T-helper 17 cell (primary cell): ENCODE measurements at regions not wholly inside any gene's neighbourhood (a gene's known extent, or its start where the extent isn't known, plus 50 kb on each side); places are given as distances from the start of the nearest gene placed in this dataset.
"Not testable (repeated sequence)": the region's sequence is repeated elsewhere in the genome, so short reads cannot be mapped to it uniquely, and the experiment has no call there.

Experiments used
- ATAC-seq: fragments of 150-1000 bp; cut with Tn5 transposase; 2 replicates; pipeline ENCODE4 v1.10.0; 2021; ENCODE audit warnings: mild to moderate bottlenecking, moderate library complexity
- DNase-seq, 3 donors: peaks; one replicate each; pipeline versions ENCODE4 v3.0.0 to v3.0.0-alpha.2; 2020 to 2021
- H3K9me3 ChIP-seq: one replicate; pipeline ENCODE4 v1.7.0; 2013; ENCODE audit warnings: low read length, mild to moderate bottlenecking; ENCODE audit not compliant: control insufficient read depth, poor library complexity, severe bottlenecking
- H3K27ac Mint-ChIP-seq: one replicate; pipeline ENCODE4 v1.8.0; 2022; ENCODE audit warnings: mild to moderate bottlenecking, moderate library complexity, mixed read lengths
- H3K27me3 Mint-ChIP-seq: one replicate; pipeline ENCODE4 v1.8.0; 2022; ENCODE audit warnings: mixed read lengths
- H3K36me3 Mint-ChIP-seq: one replicate; pipeline ENCODE4 v1.8.0; 2022; ENCODE audit warnings: low read depth, mixed read lengths
- H3K4me1 Mint-ChIP-seq: one replicate; pipeline ENCODE4 v1.8.0; 2022; ENCODE audit warnings: mild to moderate bottlenecking, mixed read lengths
- H3K4me3 Mint-ChIP-seq: one replicate; pipeline ENCODE4 v1.8.0; 2022; ENCODE audit warnings: mild to moderate bottlenecking, moderate library complexity, mixed read lengths

- no peaks in the 10 kb centered on the region for H3K9me3 ChIP-seq
- H3K36me3 Mint-ChIP-seq: peaks cover 2% of the 10 kb centered on the region
- ATAC-seq: no peak
- H3K27ac Mint-ChIP-seq: no peak overlapping the region
- peaks cover 39% of the 10 kb centered on the region for H3K27me3 Mint-ChIP-seq
- no peak for DNase-seq
- H3K4me3 Mint-ChIP-seq: no peak overlapping the region
- H3K4me1 Mint-ChIP-seq: no peaks in the 10 kb centered on the region
These were observed 111.9 kb upstream of the PRMT8 start for GRCh38 chr12:3379079-3379478.

- Mint-ChIP-seq H3K27me3 (peaks cover 44% of the 10 kb centered on the region), H3K4me3 (no peak overlapping the region), H3K36me3 (peaks cover 2% of the 10 kb centered on the region), H3K4me1 (no peaks in the 10 kb centered on the region), H3K27ac (no peak overlapping the region)
- no peaks in the 10 kb centered on the region for H3K9me3 ChIP-seq
- no peak for ATAC-seq
- DNase-seq: no peak
These were observed 110.6 kb upstream of the PRMT8 start for GRCh38 chr12:3380200-3381043.

GRCh38 chr12:3381059-3382047, 109.7 kb upstream of the PRMT8 start:
- H3K4me3 Mint-ChIP-seq: no peak overlapping the region
- no peaks in the 10 kb centered on the region for H3K4me1 Mint-ChIP-seq
- ATAC-seq: no peak
- H3K27ac Mint-ChIP-seq: no peak overlapping the region
- peaks cover 51% of the 10 kb centered on the region for H3K27me3 Mint-ChIP-seq
- H3K36me3 Mint-ChIP-seq: peaks cover 3% of the 10 kb centered on the region
- no peak for DNase-seq
- H3K9me3 ChIP-seq: no peaks in the 10 kb centered on the region

- H3K4me3 Mint-ChIP-seq: no peak overlapping the region
- H3K36me3 Mint-ChIP-seq: peaks cover 2% of the 10 kb centered on the region
- peaks cover 34% of the 10 kb centered on the region for H3K27me3 Mint-ChIP-seq
- H3K4me1 Mint-ChIP-seq: no peaks in the 10 kb centered on the region
- DNase-seq (no peak), ATAC-seq (no peak)
- no peaks in the 10 kb centered on the region for H3K9me3 ChIP-seq
- no peak overlapping the region for H3K27ac Mint-ChIP-seq
These were observed 101.0 kb upstream of the PRMT8 start for GRCh38 chr12:3389986-3390385.

GRCh38 chr12:3397596-3397995, 93.4 kb upstream of the PRMT8 start:
- not testable (repeated sequence) for H3K4me3 Mint-ChIP-seq, H3K4me1 Mint-ChIP-seq, ATAC-seq, H3K27ac Mint-ChIP-seq, DNase-seq, H3K9me3 ChIP-seq, H3K36me3 Mint-ChIP-seq
- H3K27me3 Mint-ChIP-seq: peaks cover 25% of the 10 kb centered on the region

- H3K27me3 Mint-ChIP-seq: peaks cover 25% of the 10 kb centered on the region
- DNase-seq (no peak), ATAC-seq (no peak)
- H3K36me3 Mint-ChIP-seq: peaks cover 3% of the 10 kb centered on the region
- H3K9me3 ChIP-seq: no peaks in the 10 kb centered on the region
- H3K4me1 Mint-ChIP-seq: no peaks in the 10 kb centered on the region
- H3K27ac Mint-ChIP-seq: no peak overlapping the region
- H3K4me3 Mint-ChIP-seq: no peak overlapping the region
These were observed 92.7 kb upstream of the PRMT8 start for GRCh38 chr12:3398196-3398789.

GRCh38 chr12:3405821-3406220, 85.2 kb upstream of the PRMT8 start:
- no peak for ATAC-seq

GRCh38 chr12:3407723-3408122, 83.3 kb upstream of the PRMT8 start:
- no peaks in the 10 kb centered on the region for H3K4me1 Mint-ChIP-seq
- H3K9me3 ChIP-seq: peaks cover 3% of the 10 kb centered on the region
- H3K27me3 Mint-ChIP-seq: no peaks in the 10 kb centered on the region
- H3K36me3 Mint-ChIP-seq: peaks cover 3% of the 10 kb centered on the region
- ATAC-seq: no peak
- H3K4me3 Mint-ChIP-seq: no peak overlapping the region
- H3K27ac Mint-ChIP-seq: no peak overlapping the region
- no peak for DNase-seq

More at GRCh38 chr12:3405821-3406220, 85.2 kb upstream of the PRMT8 start:
- peaks cover 3% of the 10 kb centered on the region for H3K9me3 ChIP-seq
- Mint-ChIP-seq H3K4me3 (no peak overlapping the region), H3K36me3 (peaks cover 3% of the 10 kb centered on the region), H3K4me1 (no peaks in the 10 kb centered on the region), H3K27ac (no peak overlapping the region), H3K27me3 (no peaks in the 10 kb centered on the region)
- no peak for DNase-seq

- H3K9me3 ChIP-seq: peaks cover 3% of the 10 kb centered on the region
- Mint-ChIP-seq H3K4me1 (no peaks in the 10 kb centered on the region), H3K36me3 (peaks cover 3% of the 10 kb centered on the region), H3K4me3 (no peak overlapping the region), H3K27ac (no peak overlapping the region), H3K27me3 (peaks cover 7% of the 10 kb centered on the region)
- ATAC-seq: no peak
- no peak for DNase-seq
These were observed 81.3 kb upstream of the PRMT8 start for GRCh38 chr12:3409662-3410061.

- DNase-seq: no peak
- no peaks in the 10 kb centered on the region for H3K9me3 ChIP-seq
- peaks cover 55% of the 10 kb centered on the region for H3K27me3 Mint-ChIP-seq
- H3K4me1 Mint-ChIP-seq: no peaks in the 10 kb centered on the region
- no peaks in the 10 kb centered on the region for H3K36me3 Mint-ChIP-seq
- ATAC-seq: no peak
- H3K4me3 Mint-ChIP-seq: no peak overlapping the region
- H3K27ac Mint-ChIP-seq: no peak overlapping the region
These were observed 74.8 kb upstream of the PRMT8 start for GRCh38 chr12:3416159-3416558.

- peaks cover 55% of the 10 kb centered on the region for H3K27me3 Mint-ChIP-seq
- H3K4me3 Mint-ChIP-seq: no peak overlapping the region
- no peaks in the 10 kb centered on the region for H3K36me3 Mint-ChIP-seq
- DNase-seq (no peak), ATAC-seq (no peak)
- no peak overlapping the region for H3K27ac Mint-ChIP-seq
- no peaks in the 10 kb centered on the region for H3K9me3 ChIP-seq
- no peaks in the 10 kb centered on the region for H3K4me1 Mint-ChIP-seq
These were observed 74.3 kb upstream of the PRMT8 start for GRCh38 chr12:3416670-3417069.

- DNase-seq (no peak), ATAC-seq (no peak)
- Mint-ChIP-seq H3K36me3 (no peaks in the 10 kb centered on the region), H3K4me1 (no peaks in the 10 kb centered on the region), H3K27me3 (peaks cover 56% of the 10 kb centered on the region), H3K27ac (no peak overlapping the region), H3K4me3 (no peak overlapping the region)
- no peaks in the 10 kb centered on the region for H3K9me3 ChIP-seq
These were observed 73.9 kb upstream of the PRMT8 start for GRCh38 chr12:3417113-3417512.

GRCh38 chr12:3417937-3418462, 73.0 kb upstream of the PRMT8 start:
- DNase-seq (no peak), ATAC-seq (no peak)
- H3K36me3 Mint-ChIP-seq: no peaks in the 10 kb centered on the region
- no peaks in the 10 kb centered on the region for H3K9me3 ChIP-seq
- no peak overlapping the region for H3K4me3 Mint-ChIP-seq
- H3K27ac Mint-ChIP-seq: no peak overlapping the region
- no peaks in the 10 kb centered on the region for H3K4me1 Mint-ChIP-seq
- peaks cover 59% of the 10 kb centered on the region for H3K27me3 Mint-ChIP-seq
